AG10803 (cell line): ENCODE measurements at regions not wholly inside any gene's neighbourhood (a gene's known extent, or its start where the extent isn't known, plus 50 kb on each side); places are given as distances from the start of the nearest gene placed in this dataset.

Experiments
- DNase-seq: peaks from one replicate; pipeline ENCODE4 v3.0.0; 2010; ENCODE audit warnings: low read depth
- H3K4me3 ChIP-seq: 2 replicates; pipeline ENCODE4 v1.5.1; 2011; ENCODE audit warnings: mild to moderate bottlenecking, low read length, control low read depth
- CTCF ChIP-seq: conservative IDR thresholded peaks from 2 replicates; pipeline ENCODE4 v1.5.1; 2011; ENCODE audit warnings: mild to moderate bottlenecking, low read length, control low read depth, inconsistent platforms

GRCh38 chr2:14127765-14128164, 504.8 kb upstream of the LRATD1 start:
- DNase-seq, result no peak
- no peak for TF ChIP-seq CTCF
- H3K4me3 ChIP-seq, result no peak overlapping the region

- H3K4me3 ChIP-seq, result no peak overlapping the region
- no peak for DNase-seq
- no peak for TF ChIP-seq CTCF
Observed at GRCh38 chr2:14132386-14132785, 500.1 kb upstream of the LRATD1 start.

- no peak for DNase-seq
- no peak overlapping the region for H3K4me3 ChIP-seq
- no peak for TF ChIP-seq CTCF
Observed at GRCh38 chr2:14134771-14135170, 497.7 kb upstream of the LRATD1 start.

GRCh38 chr2:14136030-14136429, 496.5 kb upstream of the LRATD1 start:
- no peak overlapping the region for H3K4me3 ChIP-seq
- DNase-seq, result no peak
- TF ChIP-seq CTCF, result no peak

- no peak for DNase-seq
- H3K4me3 ChIP-seq, result no peak overlapping the region
- no peak for TF ChIP-seq CTCF
Observed at GRCh38 chr2:14137643-14138042, 494.9 kb upstream of the LRATD1 start.

- TF ChIP-seq CTCF, result no peak
- DNase-seq, result no peak
Observed at GRCh38 chr2:14140009-14140550, 492.4 kb upstream of the LRATD1 start.

GRCh38 chr2:14143435-14143834, 489.1 kb upstream of the LRATD1 start:
- TF ChIP-seq CTCF, result no peak
- no peak overlapping the region for H3K4me3 ChIP-seq
- no peak for DNase-seq

More at GRCh38 chr2:14140009-14140550, 492.4 kb upstream of the LRATD1 start:
- no peak overlapping the region for H3K4me3 ChIP-seq
